Epithelial cell of esophagus (primary cell): ENCODE measurements at regions not wholly inside any gene's neighbourhood (a gene's known extent, or its start where the extent isn't known, plus 50 kb on each side); places are given as distances from the start of the nearest gene placed in this dataset.

Source experiments
- DNase-seq: peaks from one replicate; pipeline ENCODE4 v3.0.0; 2010; ENCODE audit warnings: low read depth
- H3K4me3 ChIP-seq: 2 replicates; pipeline ENCODE4 v1.5.1; 2011; ENCODE audit warnings: mild to moderate bottlenecking, low read length, control low read depth
- TF ChIP-seq, protein P1 (sequence below): IDR thresholded peaks from 2 replicates; pipeline ENCODE4 v1.5.1; 2011; ENCODE audit warnings: low read depth, mild to moderate bottlenecking, low read length, control low read depth, inconsistent platforms; ENCODE audit not compliant: insufficient read depth; ENCODE audit errors: missing control alignments

DNA sequence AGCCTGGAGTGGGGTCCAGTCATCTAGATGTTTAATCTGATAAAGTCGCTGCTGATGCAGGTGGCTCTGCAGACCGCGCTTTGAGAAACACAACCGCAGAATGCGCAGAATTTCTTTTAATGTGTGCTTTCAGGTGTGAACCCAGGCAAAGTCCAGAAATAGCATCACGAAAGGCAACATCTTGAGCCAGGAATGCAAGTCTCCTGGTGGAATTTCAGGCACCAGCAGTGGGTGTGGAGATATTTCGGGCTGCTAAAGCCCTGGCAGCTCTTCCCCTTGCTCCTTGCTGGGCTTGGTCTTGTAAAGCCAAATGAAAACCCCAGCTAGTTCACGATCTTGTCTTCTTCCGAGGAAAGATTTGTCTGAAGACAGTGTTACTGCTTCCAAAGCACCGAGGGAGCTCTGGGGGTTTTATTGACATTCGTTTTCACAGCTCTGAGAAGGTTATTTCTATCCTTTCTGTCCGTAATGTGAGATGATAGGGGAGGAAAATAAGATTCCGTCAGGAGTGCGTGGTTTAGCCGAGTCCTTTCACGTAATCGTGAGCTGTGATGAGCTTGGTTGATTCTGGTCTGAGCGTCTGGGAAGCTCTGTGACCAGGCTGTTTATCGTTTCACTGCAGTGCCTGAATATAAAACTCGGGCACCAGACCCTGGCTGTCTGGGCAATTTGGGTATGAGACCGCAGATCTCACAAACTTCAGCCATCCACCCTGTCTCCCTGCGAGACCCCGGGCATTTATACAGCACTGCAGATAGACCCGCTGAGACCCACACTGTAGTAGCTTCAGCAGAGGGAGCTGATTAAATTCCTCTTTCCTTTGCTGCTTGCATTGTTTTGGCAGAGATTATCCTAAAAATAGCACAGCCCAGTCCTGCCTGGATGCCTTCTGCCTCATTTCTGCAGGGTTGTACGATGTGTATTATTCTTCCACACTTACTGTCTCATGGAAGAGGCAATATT is 67.0 kb upstream of the SLC25A26 start:
- TF ChIP-seq, protein P1, sequence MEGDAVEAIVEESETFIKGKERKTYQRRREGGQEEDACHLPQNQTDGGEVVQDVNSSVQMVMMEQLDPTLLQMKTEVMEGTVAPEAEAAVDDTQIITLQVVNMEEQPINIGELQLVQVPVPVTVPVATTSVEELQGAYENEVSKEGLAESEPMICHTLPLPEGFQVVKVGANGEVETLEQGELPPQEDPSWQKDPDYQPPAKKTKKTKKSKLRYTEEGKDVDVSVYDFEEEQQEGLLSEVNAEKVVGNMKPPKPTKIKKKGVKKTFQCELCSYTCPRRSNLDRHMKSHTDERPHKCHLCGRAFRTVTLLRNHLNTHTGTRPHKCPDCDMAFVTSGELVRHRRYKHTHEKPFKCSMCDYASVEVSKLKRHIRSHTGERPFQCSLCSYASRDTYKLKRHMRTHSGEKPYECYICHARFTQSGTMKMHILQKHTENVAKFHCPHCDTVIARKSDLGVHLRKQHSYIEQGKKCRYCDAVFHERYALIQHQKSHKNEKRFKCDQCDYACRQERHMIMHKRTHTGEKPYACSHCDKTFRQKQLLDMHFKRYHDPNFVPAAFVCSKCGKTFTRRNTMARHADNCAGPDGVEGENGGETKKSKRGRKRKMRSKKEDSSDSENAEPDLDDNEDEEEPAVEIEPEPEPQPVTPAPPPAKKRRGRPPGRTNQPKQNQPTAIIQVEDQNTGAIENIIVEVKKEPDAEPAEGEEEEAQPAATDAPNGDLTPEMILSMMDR, result no peak
- DNase-seq, result no peak
- H3K4me3 ChIP-seq, result no peak overlapping the region

DNA sequence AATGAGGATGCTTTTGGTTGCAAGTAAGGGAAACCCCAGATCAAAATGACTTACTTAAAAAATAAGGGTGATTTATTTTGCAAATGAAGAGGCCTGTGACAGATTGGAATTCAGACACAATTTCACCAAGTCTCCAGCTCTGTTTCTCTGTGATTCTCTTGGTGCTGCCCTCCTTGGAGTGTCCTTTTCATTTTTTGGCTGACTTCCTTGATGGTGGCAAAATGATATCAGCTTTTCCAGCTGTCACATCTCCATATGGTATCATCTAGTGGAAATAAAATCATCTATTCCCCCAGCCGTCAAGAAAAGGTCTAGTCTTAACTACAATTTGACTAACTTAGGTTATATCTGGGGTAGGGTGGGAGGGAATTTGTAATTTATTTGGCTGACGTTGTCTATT is 68.5 kb upstream of the SLC25A26 start:
- no peak for DNase-seq
- TF ChIP-seq, protein P1, result no peak
- no peak overlapping the region for H3K4me3 ChIP-seq

DNA sequence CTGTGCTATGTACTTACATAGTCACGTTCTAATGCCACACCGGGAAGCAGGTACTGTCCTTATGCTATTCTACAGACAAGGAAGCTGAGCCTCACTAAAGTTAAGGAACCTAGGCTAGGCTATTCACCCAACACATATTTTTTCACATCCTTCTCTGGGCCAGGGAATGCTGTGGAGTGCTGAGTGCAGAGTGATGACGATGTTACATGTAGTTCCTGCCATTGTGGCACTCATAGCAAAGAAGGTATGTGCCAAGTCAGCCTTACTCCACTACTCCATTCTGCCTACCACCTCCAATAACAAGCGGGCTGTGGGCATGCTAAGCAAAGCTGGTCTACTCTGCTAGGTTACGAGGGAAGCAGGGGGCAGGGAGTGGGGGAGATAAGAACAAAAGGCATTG is 69.8 kb upstream of the SLC25A26 start:
- TF ChIP-seq, protein P1, result no peak
- DNase-seq, result no peak
- H3K4me3 ChIP-seq, result no peak overlapping the region

DNA sequence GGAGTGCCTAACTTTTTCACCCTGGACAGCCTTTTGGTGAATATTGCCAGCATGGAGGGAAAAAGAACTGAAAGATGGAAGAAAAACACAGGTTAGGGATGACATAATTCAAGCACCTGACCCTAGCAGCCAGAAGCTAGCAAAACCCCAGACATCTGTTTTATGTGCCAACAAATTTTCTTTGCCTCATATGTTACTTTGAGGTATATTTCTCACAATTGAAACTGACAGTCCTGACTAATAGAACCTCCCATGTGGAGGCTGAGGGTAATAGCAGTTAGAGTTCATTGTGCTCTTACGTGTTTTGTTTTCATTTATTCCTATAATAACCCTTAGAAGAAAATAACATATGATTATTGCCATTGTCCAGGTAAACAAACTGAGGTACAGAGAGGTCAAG is 71.5 kb upstream of the SLC25A26 start:
- TF ChIP-seq, protein P1, result no peak
- DNase-seq, result no peak
- no peak overlapping the region for H3K4me3 ChIP-seq

- no peak for DNase-seq
- no peak overlapping the region for H3K4me3 ChIP-seq
- TF ChIP-seq, protein P1, result no peak
Observed at GRCh38 chr3:66145408-66145733, 75.4 kb upstream of the SLC25A26 start.

GRCh38 chr3:66144568-66145407 is 76.0 kb upstream of the SLC25A26 start:
- H3K4me3 ChIP-seq, result no peak overlapping the region
- peak; percentile 56 for DNase-seq
- TF ChIP-seq, protein P1, result no peak

GRCh38 chr3:66142079-66142478 is 78.7 kb upstream of the SLC25A26 start:
- no peak overlapping the region for H3K4me3 ChIP-seq
- DNase-seq, result no peak
- TF ChIP-seq, protein P1, result no peak
